Glutamatergic neuron (in vitro differentiated cells): ENCODE measurements at regions not wholly inside any gene's neighbourhood (a gene's known extent, or its start where the extent isn't known, plus 50 kb on each side); places are given as distances from the start of the nearest gene placed in this dataset.

ENCODE experiments used
- DNase-seq: peaks from one replicate; pipeline ENCODE4 v3.0.0; 2022
- H3K27ac Mint-ChIP-seq: one replicate; pipeline ENCODE4 v1.8.0; 2020; ENCODE audit warnings: mild to moderate bottlenecking, mixed read lengths, inconsistent platforms; ENCODE audit not compliant: unreplicated experiment
- H3K27me3 Mint-ChIP-seq: one replicate; pipeline ENCODE4 v1.8.0; 2020; ENCODE audit warnings: mild to moderate bottlenecking, moderate library complexity, mixed read lengths, inconsistent platforms; ENCODE audit not compliant: unreplicated experiment
- H3K36me3 Mint-ChIP-seq: one replicate; pipeline ENCODE4 v1.8.0; 2020; ENCODE audit warnings: mild to moderate bottlenecking, mixed read lengths, inconsistent platforms; ENCODE audit not compliant: unreplicated experiment
- H3K4me1 Mint-ChIP-seq: one replicate; pipeline ENCODE4 v1.8.0; 2020; ENCODE audit warnings: mild to moderate bottlenecking, low read depth, mixed read lengths, inconsistent platforms; ENCODE audit not compliant: unreplicated experiment
- H3K4me3 Mint-ChIP-seq: one replicate; pipeline ENCODE4 v1.8.0; 2020; ENCODE audit warnings: mild to moderate bottlenecking, mixed read lengths, inconsistent platforms; ENCODE audit not compliant: unreplicated experiment
- H3K9me3 Mint-ChIP-seq: one replicate; pipeline ENCODE4 v1.8.0; 2020; ENCODE audit warnings: mild to moderate bottlenecking, moderate library complexity, mixed read lengths, inconsistent platforms; ENCODE audit not compliant: unreplicated experiment
- TF ChIP-seq, protein P1 (sequence below): fragments of 200-600 bp; sonication (generic); IDR thresholded peaks from one replicate; pipeline ENCODE4 v1.5.0; 2021; ENCODE audit not compliant: partially characterized antibody, unreplicated experiment

- no peaks in the 10 kb centered on the region for H3K9me3 Mint-ChIP-seq
- H3K27me3 Mint-ChIP-seq = no peaks in the 10 kb centered on the region
- H3K36me3 Mint-ChIP-seq = no peaks in the 10 kb centered on the region
- no peak overlapping the region for H3K4me3 Mint-ChIP-seq
- H3K4me1 Mint-ChIP-seq = peaks cover 3% of the 10 kb centered on the region
- TF ChIP-seq, protein P1, sequence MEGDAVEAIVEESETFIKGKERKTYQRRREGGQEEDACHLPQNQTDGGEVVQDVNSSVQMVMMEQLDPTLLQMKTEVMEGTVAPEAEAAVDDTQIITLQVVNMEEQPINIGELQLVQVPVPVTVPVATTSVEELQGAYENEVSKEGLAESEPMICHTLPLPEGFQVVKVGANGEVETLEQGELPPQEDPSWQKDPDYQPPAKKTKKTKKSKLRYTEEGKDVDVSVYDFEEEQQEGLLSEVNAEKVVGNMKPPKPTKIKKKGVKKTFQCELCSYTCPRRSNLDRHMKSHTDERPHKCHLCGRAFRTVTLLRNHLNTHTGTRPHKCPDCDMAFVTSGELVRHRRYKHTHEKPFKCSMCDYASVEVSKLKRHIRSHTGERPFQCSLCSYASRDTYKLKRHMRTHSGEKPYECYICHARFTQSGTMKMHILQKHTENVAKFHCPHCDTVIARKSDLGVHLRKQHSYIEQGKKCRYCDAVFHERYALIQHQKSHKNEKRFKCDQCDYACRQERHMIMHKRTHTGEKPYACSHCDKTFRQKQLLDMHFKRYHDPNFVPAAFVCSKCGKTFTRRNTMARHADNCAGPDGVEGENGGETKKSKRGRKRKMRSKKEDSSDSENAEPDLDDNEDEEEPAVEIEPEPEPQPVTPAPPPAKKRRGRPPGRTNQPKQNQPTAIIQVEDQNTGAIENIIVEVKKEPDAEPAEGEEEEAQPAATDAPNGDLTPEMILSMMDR = no peak
- no peak overlapping the region for H3K27ac Mint-ChIP-seq
- DNase-seq = no peak
Observed at GRCh38 chr2:105634198-105634597, 110.5 kb upstream of the NCK2 start.

DNA sequence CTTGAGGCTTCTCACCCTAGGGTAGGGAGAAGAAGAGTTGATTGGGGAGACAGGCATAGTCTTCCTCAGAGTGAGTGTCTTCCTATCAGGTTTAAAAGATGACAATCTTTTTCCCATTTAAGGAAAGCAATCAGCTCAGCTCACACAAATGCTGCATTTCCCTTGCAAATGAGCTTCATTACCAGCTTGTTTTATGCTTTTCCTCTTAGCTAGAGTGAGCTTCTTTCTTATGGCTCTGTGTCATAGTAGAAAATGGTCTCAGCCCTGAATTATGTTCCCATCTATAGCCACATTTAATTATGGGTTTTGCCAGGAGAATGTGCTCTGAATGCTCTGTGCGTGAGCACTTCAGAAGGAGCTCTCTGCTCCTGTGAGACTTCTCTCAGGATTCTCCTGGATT lies 112.8 kb upstream of the NCK2 start:
- peaks cover 4% of the 10 kb centered on the region for H3K9me3 Mint-ChIP-seq
- peaks cover 2% of the 10 kb centered on the region for H3K4me1 Mint-ChIP-seq
- no peaks in the 10 kb centered on the region for H3K36me3 Mint-ChIP-seq
- H3K27ac Mint-ChIP-seq = no peak overlapping the region
- no peak overlapping the region for H3K4me3 Mint-ChIP-seq
- no peak for DNase-seq
- TF ChIP-seq, protein P1 = no peak
- peaks cover 2% of the 10 kb centered on the region for H3K27me3 Mint-ChIP-seq

- no peak for DNase-seq
- H3K4me3 Mint-ChIP-seq = no peak overlapping the region
- H3K27ac Mint-ChIP-seq = no peak overlapping the region
- H3K27me3 Mint-ChIP-seq = peaks cover 2% of the 10 kb centered on the region
- peaks cover 4% of the 10 kb centered on the region for H3K9me3 Mint-ChIP-seq
- H3K36me3 Mint-ChIP-seq = no peaks in the 10 kb centered on the region
- TF ChIP-seq, protein P1 = no peak
- no peaks in the 10 kb centered on the region for H3K4me1 Mint-ChIP-seq
Observed at GRCh38 chr2:105631011-105631410, 113.7 kb upstream of the NCK2 start.

DNA sequence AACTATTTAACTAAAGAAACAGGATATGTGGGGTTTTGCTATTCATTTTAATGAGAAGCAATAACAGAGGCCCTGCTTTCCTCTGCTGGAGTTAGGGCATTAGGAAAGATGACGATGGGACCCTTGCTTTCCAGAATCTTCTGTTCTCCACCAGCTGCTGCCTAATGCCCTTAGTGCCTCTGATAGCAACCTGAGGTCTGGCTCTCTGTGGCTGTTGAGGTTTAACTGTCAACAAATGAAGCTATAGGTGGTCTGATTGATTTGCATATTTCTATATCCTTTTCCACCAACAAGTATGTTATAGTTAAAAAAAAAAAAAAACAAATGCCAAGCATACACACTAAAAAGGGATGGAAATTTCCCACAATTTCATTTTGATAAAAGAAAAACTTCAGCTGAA lies 115.1 kb upstream of the NCK2 start:
- Mint-ChIP-seq H3K4me1 (no peaks in the 10 kb centered on the region), H3K36me3 (no peaks in the 10 kb centered on the region), H3K27ac (no peak overlapping the region), H3K27me3 (peaks cover 2% of the 10 kb centered on the region), H3K9me3 (peaks cover 4% of the 10 kb centered on the region), H3K4me3 (no peak overlapping the region)
- TF ChIP-seq, protein P1 = no peak
- no peak for DNase-seq

GRCh38 chr2:105627534-105627933 lies 117.2 kb upstream of the NCK2 start:
- peaks cover 4% of the 10 kb centered on the region for H3K9me3 Mint-ChIP-seq
- no peak overlapping the region for H3K4me3 Mint-ChIP-seq
- H3K4me1 Mint-ChIP-seq = no peaks in the 10 kb centered on the region
- no peak overlapping the region for H3K27ac Mint-ChIP-seq
- no peak for DNase-seq
- H3K36me3 Mint-ChIP-seq = no peaks in the 10 kb centered on the region
- peaks cover 2% of the 10 kb centered on the region for H3K27me3 Mint-ChIP-seq
- TF ChIP-seq, protein P1 = no peak
